Medulla oblongata (tissue), 1 donor: ENCODE measurements at regions not wholly inside any gene's neighbourhood (a gene's known extent, or its start where the extent isn't known, plus 50 kb on each side); places are given as distances from the start of the nearest gene placed in this dataset.

Source experiments
- DNase-seq: peaks from one replicate; pipeline ENCODE4 v3.0.0-alpha.2; 2015; ENCODE audit errors: extremely low spot score

GRCh38 chr2:200752332-200752731, 59.4 kb upstream of the BZW1 start:
- DNase-seq: no peak

GRCh38 chr2:200752835-200753234, 58.9 kb upstream of the BZW1 start:
- DNase-seq: no peak

GRCh38 chr2:200756618-200757321, 54.9 kb upstream of the BZW1 start:
- DNase-seq: no peak

GRCh38 chr2:200757399-200757798, 54.3 kb upstream of the BZW1 start:
- no peak for DNase-seq

GRCh38 chr2:200758341-200758740, 53.4 kb upstream of the BZW1 start:
- no peak for DNase-seq

- DNase-seq: no peak
Observed at GRCh38 chr2:200761266-200761665, 50.4 kb upstream of the BZW1 start.
